Kidney (tissue), 13 donors: ENCODE measurements at regions not wholly inside any gene's neighbourhood (a gene's known extent, or its start where the extent isn't known, plus 50 kb on each side); places are given as distances from the start of the nearest gene placed in this dataset.

ENCODE experiments used
- DNase-seq, 5 donors: peaks; one replicate each; pipeline ENCODE4 v3.0.0-alpha.2; 2013 to 2020
- FAIRE-seq: peaks from 2 replicates; lab custom pipeline; 2012; peaks lifted over from hg19 to GRCh38; lab: Jason Lieb, UNC
- H3K27ac ChIP-seq, 2 donors: one replicate each; pipeline ENCODE4 v1.7.0; 2013; ENCODE audit warnings: low read depth in 2 of 2, low read length in 2 of 2, inconsistent platforms in 1 of 2
- H3K27me3 ChIP-seq: one replicate; pipeline ENCODE4 v1.7.1; 2013; ENCODE audit warnings: low read length, inconsistent platforms; ENCODE audit not compliant: control insufficient read depth, insufficient read depth
- H3K36me3 ChIP-seq, 3 donors: one replicate each; pipeline versions ENCODE4 v1.7.0 to v1.7.1; 2013; ENCODE audit warnings: low read length in 3 of 3, control low read depth in 1 of 3, inconsistent platforms in 1 of 3; ENCODE audit not compliant: insufficient read depth in 3 of 3, control insufficient read depth in 2 of 3
- H3K4me1 ChIP-seq, 3 donors: one replicate each; pipeline versions ENCODE4 v1.7.0 to v1.7.1; 2013; ENCODE audit warnings: low read length in 3 of 3, inconsistent platforms in 1 of 3, low read depth in 1 of 3; ENCODE audit not compliant: control insufficient read depth in 2 of 3, insufficient read depth in 2 of 3
- H3K4me3 ChIP-seq, 3 donors: one replicate each; pipeline versions ENCODE4 v1.7.0 to v1.8.1; 2013; ENCODE audit warnings: low read length in 3 of 3, control low read depth in 1 of 3, inconsistent platforms in 1 of 3
- H3K9ac ChIP-seq, 3 donors: one replicate each; pipeline versions ENCODE4 v1.7.0 to v1.7.1; 2013; ENCODE audit warnings: low read length in 3 of 3, control low read depth in 1 of 3, inconsistent platforms in 1 of 3
- H3K9me3 ChIP-seq, 3 donors: one replicate each; pipeline versions ENCODE4 v1.7.0 to v1.7.1; 2013; ENCODE audit warnings: low read length in 3 of 3, control low read depth in 1 of 3, inconsistent platforms in 1 of 3; ENCODE audit not compliant: control insufficient read depth in 2 of 3, insufficient read depth in 1 of 3
- CTCF ChIP-seq: IDR thresholded peaks from 3 replicates; pipeline ENCODE4 v1.5.1; 2012; ENCODE audit warnings: mild to moderate bottlenecking, moderate library complexity, borderline replicate concordance; ENCODE audit not compliant: insufficient read depth; ENCODE audit errors: extremely low read depth
- intact Hi-C: fragments of 100-400 bp; cut with DNase I; formaldehyde crosslinking; loops from one replicate; pipeline ENCODE4 v1.11.1; 2022
- donor health status: control.
- donor health status: control.
- donor health status: control.
- donor health status: control.
- donor health status: control.
- donor health status: DM: yes; HTN: yes; CAD: no.
- donor health status: Normal renal cell carcinoma (clear cell type).

- Histone ChIP-seq H3K27me3 (no peaks in the 10 kb centered on the region), H3K27ac (no peak overlapping the region), H3K36me3 (no peaks in the 10 kb centered on the region), H3K4me1 (peaks cover 0 to 3% (median 0%) of the 10 kb centered on the region in 3 donors), H3K9me3 (no peaks in the 10 kb centered on the region), H3K9ac (no peak overlapping the region), H3K4me3 (no peak overlapping the region)
- FAIRE-seq (no peak), DNase-seq (no peak)
- no peak for TF ChIP-seq CTCF
- intact Hi-C loops = no loop called here
Measured at GRCh38 chr10:29104661-29105399, 184.0 kb upstream of the LYZL1 start.

DNA sequence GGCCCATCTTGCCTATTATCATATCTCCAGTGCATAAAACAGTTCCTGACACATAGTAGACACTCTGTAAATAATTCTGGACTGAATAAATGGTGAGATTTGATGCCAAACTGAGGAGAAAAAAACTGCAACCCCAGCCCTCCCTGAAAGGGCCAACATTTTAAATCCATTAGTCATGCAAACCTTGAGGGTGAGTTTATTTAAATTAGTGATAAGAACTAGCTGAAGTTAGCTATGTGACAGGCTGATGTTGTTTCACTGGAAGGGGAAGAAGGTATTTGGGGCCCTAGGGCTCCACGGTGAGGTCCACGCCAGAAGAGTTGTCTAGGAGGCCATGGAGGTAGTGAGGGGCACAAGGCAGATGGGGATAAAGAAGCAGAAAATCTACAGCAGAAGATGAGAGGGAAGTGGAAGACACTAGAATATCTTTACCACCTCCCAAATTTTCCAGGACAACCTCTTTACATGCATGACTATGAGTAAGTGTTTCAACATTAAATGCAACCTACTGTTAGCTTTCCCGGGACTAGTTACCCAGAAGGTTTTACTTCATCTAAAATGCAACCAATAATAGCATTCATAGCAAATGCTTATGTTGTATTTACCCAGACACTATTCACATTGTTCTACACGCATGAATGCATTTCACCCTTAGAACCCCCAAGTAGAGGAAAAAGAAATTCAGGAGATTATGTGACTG, 183.2 kb upstream of the LYZL1 start:
- no peak overlapping the region for H3K27ac ChIP-seq
- H3K9ac ChIP-seq = no peak overlapping the region
- H3K4me3 ChIP-seq = no peak overlapping the region
- TF ChIP-seq CTCF = no peak
- no peaks in the 10 kb centered on the region for H3K27me3 ChIP-seq
- intact Hi-C loops = no loop called here
- no peaks in the 10 kb centered on the region for H3K36me3 ChIP-seq
- DNase-seq (no peak), FAIRE-seq (no peak)
- H3K4me1 ChIP-seq = peaks cover 0 to 3% (median 0%) of the 10 kb centered on the region in 3 donors
- no peaks in the 10 kb centered on the region for H3K9me3 ChIP-seq

GRCh38 chr10:29106287-29106686, 182.6 kb upstream of the LYZL1 start:
- Histone ChIP-seq H3K9me3 (no peaks in the 10 kb centered on the region), H3K27me3 (no peaks in the 10 kb centered on the region), H3K36me3 (no peaks in the 10 kb centered on the region), H3K9ac (no peak overlapping the region), H3K4me1 (peaks cover 0 to 3% (median 0%) of the 10 kb centered on the region in 3 donors), H3K27ac (no peak overlapping the region), H3K4me3 (no peak overlapping the region)
- TF ChIP-seq CTCF = no peak
- intact Hi-C loops = no loop called here
- FAIRE-seq (no peak), DNase-seq (no peak)
